GM21786 (cell line): ENCODE measurements at regions not wholly inside any gene's neighbourhood (a gene's known extent, or its start where the extent isn't known, plus 50 kb on each side); places are given as distances from the start of the nearest gene placed in this dataset.
"Not testable (repeated sequence)": the region's sequence is repeated elsewhere in the genome, so short reads cannot be mapped to it uniquely, and the experiment has no call there.

ENCODE experiments used
- ATAC-seq: cut with Tn5 transposase; IDR thresholded peaks from one replicate; pipeline ENCODE4 v1.9.1; 2021; ENCODE audit not compliant: unreplicated experiment

DNA sequence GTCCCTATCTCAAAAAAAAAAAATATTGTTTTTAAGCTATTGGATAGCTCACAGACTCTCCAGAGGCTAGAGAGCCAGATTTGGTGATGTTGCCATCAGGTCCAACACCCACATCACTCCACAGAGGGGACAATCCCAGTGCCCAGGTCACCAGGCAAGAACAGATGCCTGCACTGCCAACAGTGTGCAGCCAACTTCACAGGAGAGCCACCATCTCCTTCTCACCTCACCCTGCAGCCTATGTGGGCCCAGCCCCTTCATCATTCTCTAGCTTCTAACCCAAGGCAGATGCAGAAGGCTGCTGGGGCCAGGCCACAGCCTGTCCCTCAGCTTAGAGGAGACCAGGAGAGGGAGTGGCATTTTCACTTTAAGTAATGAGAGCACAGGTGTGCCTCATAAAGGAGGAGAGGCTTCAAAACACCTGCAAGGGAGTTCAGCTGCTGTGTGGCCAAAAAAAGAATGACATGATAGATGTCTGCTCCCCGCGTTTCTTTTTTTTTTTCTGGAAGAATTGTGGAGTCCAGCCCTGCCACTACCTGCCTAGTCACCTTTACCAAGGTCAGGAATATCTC lies 98.0 kb upstream of the ZSWIM2 start:
- ATAC-seq, result no peak

DNA sequence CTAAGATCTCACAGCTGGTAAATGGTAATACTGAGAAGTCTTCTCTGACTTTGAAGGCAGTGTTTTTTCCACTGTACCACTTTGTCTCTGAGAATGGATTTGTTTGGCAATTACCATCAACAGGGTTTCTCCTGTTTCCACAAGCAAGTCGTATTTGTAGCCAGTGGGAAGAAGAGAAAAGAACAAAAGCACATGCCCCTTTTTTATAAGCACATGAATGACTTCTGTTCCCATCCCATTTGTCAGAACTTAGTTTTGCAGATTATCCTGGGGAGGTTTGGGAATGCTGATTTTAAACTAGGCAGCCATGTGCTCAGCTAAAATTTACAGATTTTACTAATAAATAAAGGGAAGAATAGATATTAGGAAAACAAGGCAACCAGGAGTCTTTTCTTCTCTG lies 92.9 kb upstream of the ZSWIM2 start:
- no peak for ATAC-seq

GRCh38 chr2:186940463-186940862 lies 91.5 kb upstream of the ZSWIM2 start:
- ATAC-seq, result no peak

DNA sequence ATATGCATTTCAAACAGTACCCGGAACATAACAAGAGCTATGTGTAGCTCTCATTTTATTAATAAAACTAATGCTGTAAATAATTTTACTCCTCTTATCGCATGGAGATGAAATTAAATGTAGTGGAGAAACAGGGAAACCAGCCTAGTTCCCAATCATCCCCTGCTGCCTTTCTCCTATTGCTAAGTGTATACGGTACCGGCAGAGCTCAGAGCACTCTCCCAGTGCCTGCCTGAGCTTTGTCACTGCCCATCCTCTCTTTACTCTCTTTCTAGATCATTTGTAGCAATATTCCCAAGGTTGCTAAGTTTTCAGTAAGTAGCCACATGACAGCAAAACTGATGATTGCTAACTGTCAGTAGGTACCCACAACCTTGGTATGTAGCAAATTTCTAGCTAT lies 85.5 kb upstream of the ZSWIM2 start:
- ATAC-seq, result no peak

DNA sequence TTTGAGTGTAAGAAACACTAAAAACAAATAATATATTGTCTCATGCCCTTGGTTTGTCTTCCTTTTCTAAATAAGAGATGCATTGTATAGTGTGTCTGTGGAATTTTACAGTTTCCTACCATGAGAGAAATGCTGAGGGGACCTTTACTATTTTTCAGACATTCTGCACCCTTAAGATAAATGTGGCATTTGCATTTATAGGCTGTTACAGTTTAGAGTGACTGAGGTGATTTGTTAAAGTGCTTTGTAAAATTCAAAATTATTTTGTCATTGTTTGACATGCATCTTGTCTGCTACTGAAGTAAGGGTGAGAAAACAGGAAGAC lies 78.9 kb upstream of the ZSWIM2 start:
- no peak for ATAC-seq

GRCh38 chr2:186927185-186927866 lies 78.4 kb upstream of the ZSWIM2 start:
- no peak for ATAC-seq

DNA sequence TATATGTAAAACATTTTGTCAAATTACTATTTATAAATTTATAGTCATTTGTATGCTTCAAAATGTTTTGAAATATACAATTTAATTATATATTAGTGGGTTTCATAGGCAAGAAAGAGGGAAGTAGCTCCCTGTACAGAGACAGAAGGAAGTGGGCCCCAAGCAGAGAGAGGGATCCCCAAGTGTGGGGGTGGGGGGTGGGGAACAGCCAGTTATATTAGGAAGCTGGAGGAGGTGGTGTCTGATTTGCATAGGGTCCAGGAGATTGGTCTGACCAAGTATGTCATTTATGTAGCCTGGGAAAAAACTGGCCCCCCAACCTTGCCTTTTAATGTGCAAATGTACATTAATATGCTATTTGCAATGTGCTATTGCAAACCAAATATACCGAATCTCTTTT lies 76.5 kb upstream of the ZSWIM2 start:
- no peak for ATAC-seq

GRCh38 chr2:186922316-186922715 lies 73.3 kb upstream of the ZSWIM2 start:
- not testable (repeated sequence) for ATAC-seq

DNA sequence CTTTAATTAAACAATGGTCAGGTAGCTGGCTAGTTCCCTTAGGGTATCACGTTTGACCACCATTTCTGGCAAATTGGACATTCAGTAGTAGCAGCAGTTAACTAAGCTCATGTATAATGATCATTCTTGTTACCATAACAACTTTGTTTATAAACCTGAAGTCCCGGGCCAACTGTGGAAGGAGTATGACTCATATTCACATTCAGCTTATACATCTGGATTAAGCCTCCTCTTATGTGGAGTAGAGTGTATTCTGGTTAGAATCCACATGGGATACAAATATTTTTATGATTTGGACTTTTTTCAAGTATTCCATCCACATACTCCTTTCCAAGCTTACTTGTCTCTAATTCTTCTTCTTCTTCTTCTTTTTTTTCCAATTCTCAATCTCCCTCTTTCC lies 70.3 kb upstream of the ZSWIM2 start:
- no peak for ATAC-seq

GRCh38 chr2:186918495-186918894 lies 69.5 kb upstream of the ZSWIM2 start:
- ATAC-seq, result no peak

DNA sequence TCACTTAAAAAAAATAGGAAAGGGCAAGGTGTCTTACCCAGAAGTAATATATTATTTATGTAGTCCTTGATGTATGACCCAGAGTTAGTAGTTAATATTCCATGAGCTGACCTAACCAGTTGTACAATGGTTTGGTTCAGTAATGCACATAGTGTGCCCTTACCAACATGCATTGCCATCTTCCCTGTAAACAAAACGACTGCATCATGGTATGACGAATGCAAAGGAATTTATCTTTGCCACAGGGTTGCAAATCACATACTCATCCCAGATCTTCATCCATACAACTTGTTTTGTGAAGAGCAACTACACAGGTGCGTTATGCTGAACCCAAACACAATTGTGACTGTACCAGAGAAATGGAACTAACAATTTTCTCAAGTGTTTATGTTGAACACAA lies 68.9 kb upstream of the ZSWIM2 start:
- no peak for ATAC-seq

GRCh38 chr2:186913870-186914269 lies 64.9 kb upstream of the ZSWIM2 start:
- peak; percentile 94 for ATAC-seq

- no peak for ATAC-seq
Observed at GRCh38 chr2:186912979-186913378, 64.0 kb upstream of the ZSWIM2 start.

- ATAC-seq, result no peak
Observed at GRCh38 chr2:186911551-186912085, 62.6 kb upstream of the ZSWIM2 start.

- no peak for ATAC-seq
Observed at GRCh38 chr2:186910996-186911395, 62.0 kb upstream of the ZSWIM2 start.

DNA sequence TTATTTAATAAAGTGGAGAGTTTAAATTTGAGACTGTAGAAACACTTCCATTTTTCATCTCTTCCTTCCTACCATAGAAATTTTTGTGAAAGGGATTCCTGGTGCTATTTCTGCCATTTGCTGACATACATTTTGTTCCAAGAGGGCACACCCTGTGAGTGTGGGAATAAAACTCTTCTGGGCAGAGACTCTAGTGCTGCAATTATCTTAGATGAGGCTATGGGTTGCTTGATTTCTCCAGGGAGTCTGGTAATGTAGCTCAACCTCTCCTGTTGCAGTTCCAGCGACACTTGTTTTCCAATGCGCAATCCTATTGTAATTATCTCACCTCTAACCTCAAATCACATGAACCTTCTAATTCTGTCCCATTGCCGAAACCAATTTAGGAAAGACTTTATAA lies 60.1 kb upstream of the ZSWIM2 start:
- ATAC-seq, result no peak

DNA sequence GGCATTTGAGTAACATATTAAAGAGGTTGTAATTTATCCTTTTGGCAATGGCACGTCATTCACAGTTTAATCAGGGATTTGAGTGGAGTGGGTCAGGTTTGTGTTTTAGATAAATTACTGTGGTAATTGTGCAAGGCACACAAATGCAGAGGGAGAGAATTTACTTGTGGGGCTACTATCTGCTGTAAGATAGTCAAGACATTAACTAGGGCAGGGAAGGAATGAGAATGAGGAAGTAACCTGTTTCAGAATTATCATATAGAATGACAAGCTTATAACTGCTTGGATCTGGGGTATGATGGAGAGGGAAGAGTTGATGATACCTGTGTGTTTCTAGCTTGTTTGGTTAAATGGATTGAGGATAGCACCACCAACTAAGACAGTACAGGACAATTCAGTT lies 58.9 kb upstream of the ZSWIM2 start:
- no peak for ATAC-seq

GRCh38 chr2:186903216-186903615 lies 54.2 kb upstream of the ZSWIM2 start:
- no peak for ATAC-seq
